SK-N-SH treated with all-trans-retinoic acid at 6 μM for 48 hours (cell line): ENCODE measurements at regions not wholly inside any gene's neighbourhood (a gene's known extent, or its start where the extent isn't known, plus 50 kb on each side); places are given as distances from the start of the nearest gene placed in this dataset.

Source experiments
- PPARA ChIP-seq: fragments of 250-450 bp; sonication (Bioruptor Pico); IDR thresholded peaks from 2 replicates; pipeline ENCODE4 v1.5.0; 2020; ENCODE audit warnings: mild to moderate bottlenecking, borderline replicate concordance
- TOX ChIP-seq: fragments of 250-450 bp; sonication (Bioruptor Pico); IDR thresholded peaks from 2 replicates; pipeline ENCODE4 v1.8.0; 2021; ENCODE audit warnings: mild to moderate bottlenecking, moderate library complexity, borderline replicate concordance

GRCh38 chr10:108624052-108624451, 1299.3 kb downstream of the XPNPEP1 start:
- TF ChIP-seq TOX (CRISPR knock-in tag) (no peak), PPARA (no peak)
